Endothelial cell of umbilical vein (primary cell): ENCODE measurements at regions not wholly inside any gene's neighbourhood (a gene's known extent, or its start where the extent isn't known, plus 50 kb on each side); places are given as distances from the start of the nearest gene placed in this dataset.

Experiments
- BruUV-seq: library from RNA; stranded (reverse); fragments of 400-500 nt; replicated peaks from 2 replicates; lab custom pipeline; 2021; lab: Mats Ljungman, UMichigan
- CTCF ChIA-PET: fragments of 300-600, 350-600 bp; sonication (Branson Sonifier 250); formaldehyde crosslinking; loops from one replicate; lab custom pipeline; 2021; ENCODE audit warnings: antibody characterized with exemption, inconsistent platforms; lab: Charles Lee
- POLR2A ChIA-PET: fragments of 300-600, 350-600 bp; sonication (Branson Sonifier 250); formaldehyde crosslinking; loops from one replicate; lab custom pipeline; 2021; ENCODE audit warnings: antibody characterized with exemption, inconsistent platforms; lab: Charles Lee
- DNase-seq: peaks from one replicate; pipeline ENCODE4 v3.0.0-alpha.2; 2011; ENCODE audit warnings: low read depth, low spot score
- FAIRE-seq: peaks from 2 replicates; lab custom pipeline; 2011; peaks lifted over from hg19 to GRCh38; lab: Jason Lieb, UNC
- H2AFZ ChIP-seq: 2 replicates; pipeline ENCODE4 v1.6.0; 2012; ENCODE audit warnings: low read depth, low read length, control low read depth, inconsistent platforms
- H3K27ac ChIP-seq: 2 replicates; pipeline ENCODE4 v1.5.1; 2011; ENCODE audit warnings: low read depth, mild to moderate bottlenecking, control low read depth, low read length, moderate library complexity; ENCODE audit not compliant: insufficient read depth
- H3K27me3 ChIP-seq, 2 experiments: 2 replicates each; pipeline versions ENCODE4 v1.6.0 to v1.6.1; 2011; ENCODE audit warnings: low read length in 2 of 2, mixed read lengths in 1 of 2; ENCODE audit not compliant: control insufficient read depth in 2 of 2, insufficient read depth in 2 of 2
- H3K36me3 ChIP-seq, 2 experiments: 2 replicates in 1 of 2; 3 replicates in 1 of 2; pipeline ENCODE4 v1.5.1; 2011; ENCODE audit warnings: low read length in 2 of 2, mild to moderate bottlenecking in 1 of 2, moderate library complexity in 1 of 2; ENCODE audit not compliant: control insufficient read depth in 2 of 2, insufficient read depth in 2 of 2; ENCODE audit errors: extremely low read depth in 1 of 2
- H3K4me1 ChIP-seq: 3 replicates; pipeline ENCODE4 v1.5.1; 2011; ENCODE audit warnings: mild to moderate bottlenecking, low read length; ENCODE audit not compliant: control insufficient read depth, insufficient read depth; ENCODE audit errors: extremely low read depth
- H3K4me2 ChIP-seq: 2 replicates; pipeline ENCODE4 v1.6.1; 2011; ENCODE audit warnings: low read length, control low read depth, mixed read lengths; ENCODE audit not compliant: insufficient read depth
- H3K4me3 ChIP-seq, 3 experiments: fragments of 200-600 bp in 1 of 3; sonication (generic), shearing (Covaris generic) in 1 of 3; replicated peaks in 1 of 3; 2 replicates each; pipeline ENCODE4 v1.5.1; 2011 to 2016; ENCODE audit warnings: control low read depth in 3 of 3, low read length in 3 of 3, mild to moderate bottlenecking in 2 of 3, inconsistent platforms in 1 of 3, low read depth in 1 of 3, moderate library complexity in 1 of 3; ENCODE audit not compliant: insufficient read depth in 1 of 3
- H3K79me2 ChIP-seq: 2 replicates; pipeline ENCODE4 v1.6.0; 2012; ENCODE audit warnings: low read length, inconsistent platforms; ENCODE audit not compliant: control insufficient read depth, insufficient read depth
- H3K9ac ChIP-seq: replicated peaks from 2 replicates; pipeline ENCODE3; 2011; ENCODE audit warnings: low read length, control low read depth; ENCODE audit not compliant: insufficient read depth; ENCODE audit errors: extremely low read depth
- H3K9me1 ChIP-seq: replicated peaks from 3 replicates; pipeline ENCODE4 v1.6.0; 2011; ENCODE audit warnings: mild to moderate bottlenecking, low read length; ENCODE audit not compliant: control insufficient read depth, insufficient read depth; ENCODE audit errors: extremely low read depth
- H3K9me3 ChIP-seq: replicated peaks from 2 replicates; pipeline ENCODE4 v1.5.1; 2012; ENCODE audit warnings: low read length, inconsistent platforms; ENCODE audit not compliant: control insufficient read depth, insufficient read depth
- H4K20me1 ChIP-seq: replicated peaks from 2 replicates; pipeline ENCODE3; 2011; ENCODE audit warnings: mild to moderate bottlenecking, low read length; ENCODE audit not compliant: control insufficient read depth, insufficient read depth; ENCODE audit errors: extremely low read depth
- EZH2 ChIP-seq: IDR thresholded peaks from 2 replicates; pipeline ENCODE4 v1.6.1; 2012; ENCODE audit warnings: borderline replicate concordance, low read depth, mild to moderate bottlenecking, moderate library complexity, low read length, inconsistent platforms; ENCODE audit not compliant: severe bottlenecking
- FOS ChIP-seq: IDR thresholded peaks from 2 replicates; pipeline ENCODE4 v1.6.1; 2011; ENCODE audit warnings: mild to moderate bottlenecking, low read length, moderate library complexity, borderline replicate concordance; ENCODE audit not compliant: insufficient read depth
- GATA2 ChIP-seq: IDR thresholded peaks from 2 replicates; pipeline ENCODE4 v1.7.0; 2011; ENCODE audit warnings: low read depth, mild to moderate bottlenecking, moderate library complexity, mixed read lengths, low read length; ENCODE audit not compliant: insufficient read length, insufficient read depth
- JUN ChIP-seq: IDR thresholded peaks from 2 replicates; pipeline ENCODE4 v1.6.1; 2011; ENCODE audit warnings: borderline replicate concordance, low read depth; ENCODE audit not compliant: insufficient read length, insufficient read depth
- MYC ChIP-seq: IDR thresholded peaks from one replicate; pipeline ENCODE4 v1.6.1; 2011; ENCODE audit warnings: mild to moderate bottlenecking, low read depth, low read length
- POLR2A ChIP-seq: IDR thresholded peaks from 2 replicates; pipeline ENCODE4 v1.6.1; 2012; ENCODE audit warnings: low read depth, mild to moderate bottlenecking, control low read depth, low read length
- POLR2AphosphoS5 ChIP-seq: IDR thresholded peaks from 2 replicates; pipeline ENCODE4 v1.6.1; 2012; ENCODE audit warnings: low read depth, mild to moderate bottlenecking, control low read depth, low read length, moderate library complexity; ENCODE audit not compliant: insufficient read depth
- dilution Hi-C: fragments of 300-500 bp; cut with MboI; formaldehyde crosslinking; loops from one replicate; pipeline ENCODE4 v1.15.0; 2019; ENCODE audit warnings: low sequenced_read_pairs; ENCODE audit not compliant: extremely low pct_ligation_motif_present
- intact Hi-C: fragments of 100-400 bp; cut with micrococcal nuclease; formaldehyde crosslinking; loops from one replicate; pipeline ENCODE4 v1.10.0; 2022
- TF ChIP-seq, protein P1 (sequence below), 2 donors: IDR thresholded peaks; 1 replicate in 1 of 2; 2 replicates in 1 of 2; pipeline ENCODE4 v1.5.1; 2011; ENCODE audit warnings: low read length in 2 of 2, mild to moderate bottlenecking in 2 of 2, moderate library complexity in 2 of 2, control low read depth in 1 of 2, inconsistent platforms in 1 of 2, low read depth in 1 of 2; ENCODE audit not compliant: insufficient read depth in 1 of 2; ENCODE audit errors: extremely low read depth in 1 of 2
- TF ChIP-seq, protein P2 (sequence below): IDR thresholded peaks from 2 replicates; pipeline ENCODE4 v1.6.1; 2011; ENCODE audit not compliant: insufficient read depth, insufficient read length

DNA sequence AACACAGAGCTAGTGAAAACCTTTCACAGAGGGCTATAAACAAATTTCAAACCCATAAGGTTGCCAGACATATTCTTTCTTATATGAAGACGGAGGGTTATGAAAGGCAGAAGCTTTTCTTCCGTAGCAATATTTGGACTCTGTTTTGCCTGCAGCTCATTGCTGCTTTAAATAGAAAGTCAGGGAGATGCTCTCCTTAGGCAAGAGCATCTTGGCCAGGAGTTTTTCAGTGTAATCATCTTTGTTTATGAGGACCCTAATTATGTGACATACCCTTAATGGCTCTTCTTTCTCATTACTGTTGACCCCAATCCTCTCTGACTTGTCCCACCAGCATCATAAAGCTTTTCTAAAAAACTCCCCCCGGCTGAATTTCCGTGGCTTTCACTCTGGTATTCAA lies 433.4 kb upstream of the NRXN1 start:
- intact Hi-C loops (no loop called here), dilution Hi-C loops (no loop called here)
- H3K79me2 ChIP-seq = no peaks in the 10 kb centered on the region
- no peaks in the 10 kb centered on the region for H4K20me1 ChIP-seq
- ChIA-PET POLR2A (no interaction called here), CTCF (interaction anchor here (0.8 to 1.0 kb wide), 2 partner anchors 10 to 74 kb away, joined by 3 to 4 read pairs; no protein-coding TSS in a partner anchor)
- H2AFZ ChIP-seq = no peak overlapping the region
- H3K36me3 ChIP-seq = no peaks in the 10 kb centered on the region
- no peaks in the 10 kb centered on the region for H3K27me3 ChIP-seq
- BruUV-seq = no TSS peak
- H3K4me2 ChIP-seq = no peak overlapping the region
- H3K9me1 ChIP-seq = no peaks in the 10 kb centered on the region
- H3K4me1 ChIP-seq = no peaks in the 10 kb centered on the region
- DNase-seq (no peak), FAIRE-seq (no peak)
- no peak overlapping the region for H3K4me3 ChIP-seq
- TF ChIP-seq, protein P1, sequence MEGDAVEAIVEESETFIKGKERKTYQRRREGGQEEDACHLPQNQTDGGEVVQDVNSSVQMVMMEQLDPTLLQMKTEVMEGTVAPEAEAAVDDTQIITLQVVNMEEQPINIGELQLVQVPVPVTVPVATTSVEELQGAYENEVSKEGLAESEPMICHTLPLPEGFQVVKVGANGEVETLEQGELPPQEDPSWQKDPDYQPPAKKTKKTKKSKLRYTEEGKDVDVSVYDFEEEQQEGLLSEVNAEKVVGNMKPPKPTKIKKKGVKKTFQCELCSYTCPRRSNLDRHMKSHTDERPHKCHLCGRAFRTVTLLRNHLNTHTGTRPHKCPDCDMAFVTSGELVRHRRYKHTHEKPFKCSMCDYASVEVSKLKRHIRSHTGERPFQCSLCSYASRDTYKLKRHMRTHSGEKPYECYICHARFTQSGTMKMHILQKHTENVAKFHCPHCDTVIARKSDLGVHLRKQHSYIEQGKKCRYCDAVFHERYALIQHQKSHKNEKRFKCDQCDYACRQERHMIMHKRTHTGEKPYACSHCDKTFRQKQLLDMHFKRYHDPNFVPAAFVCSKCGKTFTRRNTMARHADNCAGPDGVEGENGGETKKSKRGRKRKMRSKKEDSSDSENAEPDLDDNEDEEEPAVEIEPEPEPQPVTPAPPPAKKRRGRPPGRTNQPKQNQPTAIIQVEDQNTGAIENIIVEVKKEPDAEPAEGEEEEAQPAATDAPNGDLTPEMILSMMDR (IDR thresholded peaks at IDR 0.05; ENCODE audit: extremely low read depth in 1 of 2, insufficient read depth in 1 of 2, low read depth in 1 of 2, low read length in 2 of 2) = no peak
- TF ChIP-seq POLR2AphosphoS5 (no peak), JUN (no peak), GATA2 (no peak), POLR2A (no peak), FOS (no peak), MYC (no peak), EZH2 (no peak)
- TF ChIP-seq, protein P2, sequence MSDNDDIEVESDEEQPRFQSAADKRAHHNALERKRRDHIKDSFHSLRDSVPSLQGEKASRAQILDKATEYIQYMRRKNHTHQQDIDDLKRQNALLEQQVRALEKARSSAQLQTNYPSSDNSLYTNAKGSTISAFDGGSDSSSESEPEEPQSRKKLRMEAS = no peak
- no peaks in the 10 kb centered on the region for H3K9me3 ChIP-seq
- no peak overlapping the region for H3K9ac ChIP-seq
- no peak overlapping the region for H3K27ac ChIP-seq
